ENCODE measurements at regions not wholly inside any gene's neighbourhood (a gene's known extent, or its start where the extent isn't known, plus 50 kb on each side); places are given as distances from the start of the nearest gene placed in this dataset.

DNA sequence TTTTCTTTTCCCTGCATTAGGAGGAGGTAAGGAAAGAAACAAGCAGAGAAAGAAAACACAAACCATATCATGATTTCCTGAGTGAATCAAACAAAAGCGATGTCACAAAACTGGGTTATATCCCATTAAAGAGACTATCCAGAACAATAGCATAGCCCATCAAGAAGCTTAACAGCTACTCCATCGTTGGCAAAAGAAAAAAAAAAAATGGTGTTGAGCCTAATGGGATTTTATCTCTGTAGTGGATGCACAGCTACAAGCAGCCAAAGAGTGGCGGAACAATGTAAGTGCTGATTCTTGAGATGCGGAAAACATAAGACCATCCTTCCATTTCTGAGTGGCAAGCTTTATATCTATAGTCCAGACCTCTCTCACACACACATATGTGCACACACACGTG, 106.2 kb upstream of the NRSN1 start:
- TF ChIP-seq, protein P1, sequence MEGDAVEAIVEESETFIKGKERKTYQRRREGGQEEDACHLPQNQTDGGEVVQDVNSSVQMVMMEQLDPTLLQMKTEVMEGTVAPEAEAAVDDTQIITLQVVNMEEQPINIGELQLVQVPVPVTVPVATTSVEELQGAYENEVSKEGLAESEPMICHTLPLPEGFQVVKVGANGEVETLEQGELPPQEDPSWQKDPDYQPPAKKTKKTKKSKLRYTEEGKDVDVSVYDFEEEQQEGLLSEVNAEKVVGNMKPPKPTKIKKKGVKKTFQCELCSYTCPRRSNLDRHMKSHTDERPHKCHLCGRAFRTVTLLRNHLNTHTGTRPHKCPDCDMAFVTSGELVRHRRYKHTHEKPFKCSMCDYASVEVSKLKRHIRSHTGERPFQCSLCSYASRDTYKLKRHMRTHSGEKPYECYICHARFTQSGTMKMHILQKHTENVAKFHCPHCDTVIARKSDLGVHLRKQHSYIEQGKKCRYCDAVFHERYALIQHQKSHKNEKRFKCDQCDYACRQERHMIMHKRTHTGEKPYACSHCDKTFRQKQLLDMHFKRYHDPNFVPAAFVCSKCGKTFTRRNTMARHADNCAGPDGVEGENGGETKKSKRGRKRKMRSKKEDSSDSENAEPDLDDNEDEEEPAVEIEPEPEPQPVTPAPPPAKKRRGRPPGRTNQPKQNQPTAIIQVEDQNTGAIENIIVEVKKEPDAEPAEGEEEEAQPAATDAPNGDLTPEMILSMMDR (IDR thresholded peaks at IDR 0.05; ENCODE audit: low read depth, low read length) = no peak
- no peak for TF ChIP-seq EZH2phosphoT487 (IDR thresholded peaks at IDR 0.05; ENCODE audit: low read depth)

All from OCI-LY3 (cell line).